GM06990 (cell line): ENCODE measurements at regions not wholly inside any gene's neighbourhood (a gene's known extent, or its start where the extent isn't known, plus 50 kb on each side); places are given as distances from the start of the nearest gene placed in this dataset.

ENCODE experiments used
- DNase-seq: peaks from one replicate; pipeline ENCODE4 v3.0.0-alpha.2; 2011; ENCODE audit not compliant: insufficient read length; ENCODE audit errors: extremely low read depth
- H3K27me3 ChIP-seq: replicated peaks from 2 replicates; pipeline ENCODE4 v1.6.0; 2011; ENCODE audit warnings: low read length; ENCODE audit not compliant: control insufficient read depth, insufficient read depth
- H3K36me3 ChIP-seq: 2 replicates; pipeline ENCODE4 v1.5.1; 2011; ENCODE audit warnings: low read length; ENCODE audit not compliant: control insufficient read depth, insufficient read depth
- H3K4me3 ChIP-seq: replicated peaks from 2 replicates; pipeline ENCODE4 v1.5.1; 2011; ENCODE audit warnings: low read depth, mild to moderate bottlenecking, control low read depth, low read length
- TF ChIP-seq, protein P1 (sequence below): IDR thresholded peaks from 2 replicates; pipeline ENCODE4 v1.5.1; 2011; ENCODE audit warnings: low read length, control low read depth, mild to moderate bottlenecking, inconsistent platforms; ENCODE audit not compliant: insufficient read depth, poor library complexity, severe bottlenecking

DNA sequence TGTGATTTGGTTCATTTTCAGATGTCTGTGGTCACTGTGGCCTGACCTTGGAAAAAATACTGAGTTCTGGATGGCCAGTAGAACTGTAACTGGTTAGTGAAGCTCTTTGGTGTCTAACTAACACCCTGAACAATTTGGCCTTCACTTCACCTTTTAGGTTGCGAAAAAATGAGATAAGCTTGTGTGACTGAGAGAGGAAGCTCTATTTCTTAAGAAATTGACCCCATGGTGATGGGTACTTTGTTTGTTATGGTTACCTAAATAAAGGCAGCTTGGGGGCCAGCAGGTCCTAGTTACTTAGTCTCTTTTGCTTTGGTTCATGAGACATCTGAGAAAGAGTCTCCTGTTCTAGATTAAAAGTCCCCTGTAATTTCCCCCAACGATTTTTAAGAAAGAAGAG, 181.6 kb downstream of the ZNF326 start:
- Histone ChIP-seq H3K27me3 (no peaks in the 10 kb centered on the region), H3K36me3 (no peaks in the 10 kb centered on the region), H3K4me3 (no peak overlapping the region)
- no peak for DNase-seq
- TF ChIP-seq, protein P1, sequence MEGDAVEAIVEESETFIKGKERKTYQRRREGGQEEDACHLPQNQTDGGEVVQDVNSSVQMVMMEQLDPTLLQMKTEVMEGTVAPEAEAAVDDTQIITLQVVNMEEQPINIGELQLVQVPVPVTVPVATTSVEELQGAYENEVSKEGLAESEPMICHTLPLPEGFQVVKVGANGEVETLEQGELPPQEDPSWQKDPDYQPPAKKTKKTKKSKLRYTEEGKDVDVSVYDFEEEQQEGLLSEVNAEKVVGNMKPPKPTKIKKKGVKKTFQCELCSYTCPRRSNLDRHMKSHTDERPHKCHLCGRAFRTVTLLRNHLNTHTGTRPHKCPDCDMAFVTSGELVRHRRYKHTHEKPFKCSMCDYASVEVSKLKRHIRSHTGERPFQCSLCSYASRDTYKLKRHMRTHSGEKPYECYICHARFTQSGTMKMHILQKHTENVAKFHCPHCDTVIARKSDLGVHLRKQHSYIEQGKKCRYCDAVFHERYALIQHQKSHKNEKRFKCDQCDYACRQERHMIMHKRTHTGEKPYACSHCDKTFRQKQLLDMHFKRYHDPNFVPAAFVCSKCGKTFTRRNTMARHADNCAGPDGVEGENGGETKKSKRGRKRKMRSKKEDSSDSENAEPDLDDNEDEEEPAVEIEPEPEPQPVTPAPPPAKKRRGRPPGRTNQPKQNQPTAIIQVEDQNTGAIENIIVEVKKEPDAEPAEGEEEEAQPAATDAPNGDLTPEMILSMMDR: no peak

- H3K4me3 ChIP-seq: no peak overlapping the region
- no peak for DNase-seq
- no peaks in the 10 kb centered on the region for H3K27me3 ChIP-seq
- H3K36me3 ChIP-seq: no peaks in the 10 kb centered on the region
- TF ChIP-seq, protein P1: no peak
Observed at GRCh38 chr1:90175490-90176167, 180.7 kb downstream of the ZNF326 start.

DNA sequence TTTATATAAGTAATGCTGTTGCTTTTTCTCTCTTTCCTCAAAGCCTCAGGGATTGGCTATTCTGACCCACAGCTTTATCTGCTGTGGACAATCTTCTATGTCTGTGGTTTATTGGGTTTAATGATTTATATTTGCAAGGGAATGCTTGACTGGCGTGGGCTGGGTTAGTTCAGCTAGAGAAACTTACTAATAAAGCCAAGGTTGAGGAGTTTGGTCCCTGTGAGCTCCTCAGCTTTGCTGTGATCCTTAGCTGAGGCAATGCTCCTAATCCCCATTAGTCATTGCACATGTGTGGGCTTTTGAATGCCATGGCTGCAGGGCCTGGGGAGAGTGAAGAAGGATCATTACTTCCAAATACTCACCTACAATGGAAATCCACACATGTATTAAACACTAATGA, 179.3 kb downstream of the ZNF326 start:
- no peaks in the 10 kb centered on the region for H3K27me3 ChIP-seq
- H3K36me3 ChIP-seq: no peaks in the 10 kb centered on the region
- no peak for DNase-seq
- TF ChIP-seq, protein P1: no peak
- H3K4me3 ChIP-seq: no peak overlapping the region

GRCh38 chr1:90162216-90162615, 167.3 kb downstream of the ZNF326 start:
- Histone ChIP-seq H3K4me3 (no peak overlapping the region), H3K36me3 (no peaks in the 10 kb centered on the region), H3K27me3 (no peaks in the 10 kb centered on the region)
- no peak for DNase-seq
- TF ChIP-seq, protein P1: no peak

DNA sequence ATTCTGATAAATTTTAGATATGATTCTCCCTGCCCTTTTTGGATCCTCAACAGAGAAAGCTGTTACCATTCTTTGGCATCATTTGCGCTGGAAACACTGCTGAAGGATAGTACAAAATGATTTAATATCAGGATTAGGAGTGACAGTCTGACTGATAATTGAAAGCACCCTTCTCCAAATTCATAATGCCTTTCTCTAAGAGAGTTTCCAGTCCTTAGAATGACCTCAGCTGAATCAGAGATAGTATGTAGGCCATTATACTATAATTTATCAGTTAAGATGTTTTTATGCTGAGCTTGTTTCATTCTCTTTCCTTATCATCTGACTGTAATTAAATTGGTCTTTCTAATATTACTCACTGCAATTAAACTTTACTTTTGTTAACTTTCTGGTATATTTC, 166.7 kb downstream of the ZNF326 start:
- H3K4me3 ChIP-seq: no peak overlapping the region
- no peaks in the 10 kb centered on the region for H3K36me3 ChIP-seq

More for the DNA sequence above, 166.7 kb downstream of the ZNF326 start:
- DNase-seq: no peak
- TF ChIP-seq, protein P1: no peak
- no peaks in the 10 kb centered on the region for H3K27me3 ChIP-seq
